T-helper 9 cell (primary cell): ENCODE measurements at regions not wholly inside any gene's neighbourhood (a gene's known extent, or its start where the extent isn't known, plus 50 kb on each side); places are given as distances from the start of the nearest gene placed in this dataset.

Source experiments
- DNase-seq: peaks from one replicate; pipeline ENCODE4 v3.0.0-alpha.2; 2020

- DNase-seq = no peak
These were observed 762.3 kb downstream of the GALC start for GRCh38 chr14:87230726-87231125.

GRCh38 chr14:87229131-87229530 lies 763.9 kb downstream of the GALC start:
- DNase-seq = no peak

DNA sequence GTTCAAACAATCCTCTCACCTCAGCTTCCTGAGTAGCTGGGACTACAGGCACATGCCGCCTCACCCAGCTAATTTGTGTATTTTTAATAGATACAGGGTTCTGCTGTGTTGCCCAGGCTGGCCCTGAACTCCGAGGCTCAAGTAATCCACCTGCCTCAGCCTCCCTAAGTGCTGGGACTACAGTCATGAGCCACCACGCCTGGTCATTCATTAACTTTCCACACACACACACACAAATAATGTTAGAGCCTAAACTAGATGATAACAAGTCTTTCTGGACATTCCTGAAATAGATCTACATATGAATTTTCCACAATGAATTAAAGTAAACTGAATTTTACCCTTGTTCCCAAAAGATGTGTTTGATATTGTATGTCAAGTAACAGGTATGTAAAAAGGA lies 776.0 kb downstream of the GALC start:
- no peak for DNase-seq

GRCh38 chr14:87214558-87214957 lies 778.4 kb downstream of the GALC start:
- DNase-seq = no peak

GRCh38 chr14:87207756-87208155 lies 785.2 kb downstream of the GALC start:
- no peak for DNase-seq

GRCh38 chr14:87205811-87206210 lies 787.2 kb downstream of the GALC start:
- no peak for DNase-seq

- DNase-seq = no peak
These were observed 789.6 kb downstream of the GALC start for GRCh38 chr14:87203346-87203745.

DNA sequence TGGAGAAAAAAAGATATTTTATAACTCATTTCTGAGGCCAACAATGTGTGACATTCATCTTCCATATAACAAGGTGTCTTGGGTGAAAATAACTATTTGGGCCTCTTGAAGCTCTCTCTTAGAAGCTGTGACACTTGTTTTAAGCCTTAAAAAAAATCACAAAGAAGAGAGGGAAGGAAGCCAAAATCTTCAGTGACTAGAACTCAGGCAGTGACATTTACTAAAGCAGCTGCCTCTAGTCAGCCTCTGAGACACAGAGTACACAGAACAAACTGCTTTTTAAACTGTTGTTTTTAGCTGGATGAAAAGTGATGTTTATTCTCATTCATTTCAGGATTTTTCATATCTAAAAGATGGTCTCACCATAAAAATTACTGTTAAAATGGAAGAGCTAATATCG lies 793.6 kb downstream of the GALC start:
- no peak for DNase-seq

- DNase-seq = no peak
These were observed 796.5 kb downstream of the GALC start for GRCh38 chr14:87196436-87196835.

- no peak for DNase-seq
These were observed 805.2 kb downstream of the GALC start for GRCh38 chr14:87187786-87188185.

- DNase-seq = no peak
These were observed 806.2 kb downstream of the GALC start for GRCh38 chr14:87186737-87187136.

GRCh38 chr14:87185961-87186560 lies 806.9 kb downstream of the GALC start:
- no peak for DNase-seq

DNA sequence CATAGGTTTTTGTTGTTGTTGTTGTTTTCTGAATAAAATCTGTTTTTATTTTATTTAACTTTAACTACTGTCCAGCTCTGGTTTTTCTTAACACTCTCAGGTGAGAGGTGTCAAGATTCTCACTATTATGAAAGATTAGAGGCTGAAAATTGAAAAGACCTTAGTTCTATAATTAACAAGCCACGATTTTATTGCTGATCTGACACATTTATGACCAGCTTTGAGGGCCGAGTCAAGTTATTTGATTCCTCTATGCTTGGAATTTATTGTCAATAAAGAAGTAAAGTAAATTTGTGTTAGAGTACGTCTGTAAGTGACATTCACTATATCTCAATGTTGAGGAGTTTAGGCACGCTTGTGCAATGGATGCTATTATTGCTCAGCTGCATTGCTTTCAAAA lies 808.8 kb downstream of the GALC start:
- DNase-seq = no peak

GRCh38 chr14:87181288-87181687 lies 811.7 kb downstream of the GALC start:
- DNase-seq = no peak

- DNase-seq = no peak
These were observed 813.0 kb downstream of the GALC start for GRCh38 chr14:87179936-87180335.

GRCh38 chr14:87178277-87178676 lies 814.7 kb downstream of the GALC start:
- DNase-seq = no peak

DNA sequence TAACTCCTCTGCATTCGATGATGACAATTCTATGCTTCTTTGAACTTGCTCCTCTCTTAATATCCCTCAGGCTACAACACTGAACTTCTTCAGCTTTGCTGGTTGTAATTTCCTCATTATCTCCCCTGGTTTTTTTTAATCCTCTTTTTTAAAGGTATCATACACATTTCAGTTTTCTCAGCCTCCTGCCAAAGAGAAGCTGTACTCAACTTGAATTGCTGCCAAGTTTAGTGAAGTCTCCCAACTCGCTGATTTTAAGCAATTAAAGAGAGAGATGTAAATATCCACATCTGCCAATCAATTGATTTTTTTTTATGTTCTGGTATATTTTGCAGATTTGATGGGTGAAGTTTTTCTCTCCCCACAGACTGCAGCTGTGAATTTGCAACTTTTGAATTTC lies 817.8 kb downstream of the GALC start:
- DNase-seq = no peak

- no peak for DNase-seq
These were observed 821.8 kb downstream of the GALC start for GRCh38 chr14:87171141-87171540.

- no peak for DNase-seq
These were observed 822.8 kb downstream of the GALC start for GRCh38 chr14:87170179-87170578.

DNA sequence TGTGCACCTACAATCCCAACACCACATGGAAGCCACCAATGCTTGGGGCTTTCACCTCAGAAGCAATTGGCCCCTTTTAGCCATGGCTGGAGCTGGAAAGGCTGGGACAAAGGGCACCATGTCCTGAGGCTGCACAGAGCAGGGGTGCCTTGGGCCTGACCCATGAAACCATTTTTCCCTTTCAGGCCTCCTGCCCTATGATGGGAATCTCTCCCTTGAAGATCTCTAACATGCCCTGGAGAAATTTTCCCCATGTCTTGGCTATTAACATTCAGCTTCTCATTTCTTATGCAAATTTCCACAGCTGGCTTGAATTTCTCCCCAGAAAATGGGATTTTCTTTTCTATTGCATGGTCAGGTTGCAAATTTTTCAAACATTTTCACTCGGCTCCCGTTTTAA lies 823.6 kb downstream of the GALC start:
- DNase-seq = no peak

- DNase-seq = no peak
These were observed 831.5 kb downstream of the GALC start for GRCh38 chr14:87161502-87161901.

DNA sequence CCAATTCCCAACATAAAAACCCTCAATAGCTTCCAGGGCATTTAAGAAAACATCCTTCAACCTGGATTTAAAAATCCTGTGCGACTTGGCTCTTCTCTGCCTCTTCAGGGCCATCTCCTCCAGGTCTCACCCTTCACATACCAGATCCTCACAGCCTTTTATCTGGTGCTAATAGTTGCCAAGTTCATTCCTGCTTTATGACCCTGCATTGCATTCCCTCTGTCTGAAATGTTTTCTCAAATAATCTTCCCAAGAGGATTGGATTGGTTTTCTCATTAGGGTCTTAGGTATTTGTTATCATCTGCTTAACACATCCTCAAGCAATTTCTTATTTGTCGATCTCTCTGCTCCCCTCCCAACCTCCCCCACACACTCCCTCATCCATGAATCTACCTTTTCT lies 832.0 kb downstream of the GALC start:
- no peak for DNase-seq

GRCh38 chr14:87158283-87158682 lies 834.7 kb downstream of the GALC start:
- DNase-seq = no peak

GRCh38 chr14:87156878-87157277 lies 836.1 kb downstream of the GALC start:
- DNase-seq = no peak

DNA sequence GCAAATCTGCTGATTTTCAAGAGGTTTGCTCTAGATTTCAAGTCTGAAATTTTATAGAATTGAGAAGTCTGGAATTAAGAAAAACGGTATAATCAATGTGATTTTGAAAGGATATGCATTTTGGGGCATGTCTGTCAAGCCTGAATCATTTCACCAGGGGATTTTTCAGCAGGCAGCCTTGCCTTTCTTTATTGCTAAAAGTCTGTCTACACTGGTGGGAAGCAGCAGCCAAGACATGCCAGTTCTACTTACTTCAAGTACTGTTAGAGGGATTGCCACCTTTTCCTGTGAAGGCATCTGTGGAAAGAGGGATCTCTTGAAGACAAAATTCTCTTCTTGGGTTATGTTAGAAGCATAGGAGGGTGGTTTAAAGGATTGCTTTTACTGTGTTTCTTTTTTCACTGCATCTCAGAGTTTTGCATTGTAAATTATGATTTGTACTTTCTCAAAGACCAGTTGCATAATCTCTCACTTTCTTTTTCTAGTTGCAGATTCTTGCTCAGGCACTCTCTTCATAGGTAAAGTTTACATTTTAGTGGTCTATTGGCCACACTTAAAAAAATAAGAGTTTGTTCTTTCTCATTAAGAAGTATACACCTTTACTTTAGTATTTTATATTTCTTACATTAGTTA lies 837.0 kb downstream of the GALC start:
- DNase-seq = no peak
